Kidney (tissue), 13 donors: ENCODE measurements at regions not wholly inside any gene's neighbourhood (a gene's known extent, or its start where the extent isn't known, plus 50 kb on each side); places are given as distances from the start of the nearest gene placed in this dataset.
"Not testable (repeated sequence)": the region's sequence is repeated elsewhere in the genome, so short reads cannot be mapped to it uniquely, and the experiment has no call there.

ENCODE experiments used
- DNase-seq, 5 donors: peaks; one replicate each; pipeline ENCODE4 v3.0.0-alpha.2; 2013 to 2020
- FAIRE-seq: peaks from 2 replicates; lab custom pipeline; 2012; peaks lifted over from hg19 to GRCh38; lab: Jason Lieb, UNC
- H3K27ac ChIP-seq, 2 donors: one replicate each; pipeline ENCODE4 v1.7.0; 2013; ENCODE audit warnings: low read depth in 2 of 2, low read length in 2 of 2, inconsistent platforms in 1 of 2
- H3K27me3 ChIP-seq: one replicate; pipeline ENCODE4 v1.7.1; 2013; ENCODE audit warnings: low read length, inconsistent platforms; ENCODE audit not compliant: control insufficient read depth, insufficient read depth
- H3K36me3 ChIP-seq, 3 donors: one replicate each; pipeline versions ENCODE4 v1.7.0 to v1.7.1; 2013; ENCODE audit warnings: low read length in 3 of 3, control low read depth in 1 of 3, inconsistent platforms in 1 of 3; ENCODE audit not compliant: insufficient read depth in 3 of 3, control insufficient read depth in 2 of 3
- H3K4me1 ChIP-seq, 3 donors: one replicate each; pipeline versions ENCODE4 v1.7.0 to v1.7.1; 2013; ENCODE audit warnings: low read length in 3 of 3, inconsistent platforms in 1 of 3, low read depth in 1 of 3; ENCODE audit not compliant: control insufficient read depth in 2 of 3, insufficient read depth in 2 of 3
- H3K4me3 ChIP-seq, 3 donors: one replicate each; pipeline versions ENCODE4 v1.7.0 to v1.8.1; 2013; ENCODE audit warnings: low read length in 3 of 3, control low read depth in 1 of 3, inconsistent platforms in 1 of 3
- H3K9ac ChIP-seq, 3 donors: one replicate each; pipeline versions ENCODE4 v1.7.0 to v1.7.1; 2013; ENCODE audit warnings: low read length in 3 of 3, control low read depth in 1 of 3, inconsistent platforms in 1 of 3
- H3K9me3 ChIP-seq, 3 donors: one replicate each; pipeline versions ENCODE4 v1.7.0 to v1.7.1; 2013; ENCODE audit warnings: low read length in 3 of 3, control low read depth in 1 of 3, inconsistent platforms in 1 of 3; ENCODE audit not compliant: control insufficient read depth in 2 of 3, insufficient read depth in 1 of 3
- CTCF ChIP-seq: IDR thresholded peaks from 3 replicates; pipeline ENCODE4 v1.5.1; 2012; ENCODE audit warnings: mild to moderate bottlenecking, moderate library complexity, borderline replicate concordance; ENCODE audit not compliant: insufficient read depth; ENCODE audit errors: extremely low read depth
- intact Hi-C: fragments of 100-400 bp; cut with DNase I; formaldehyde crosslinking; loops from one replicate; pipeline ENCODE4 v1.11.1; 2022
- donor health status: control.
- donor health status: control.
- donor health status: control.
- donor health status: control.
- donor health status: control.
- donor health status: DM: yes; HTN: yes; CAD: no.
- donor health status: Normal renal cell carcinoma (clear cell type).

GRCh38 chr1:157352216-157352615, 200.1 kb downstream of the FCRL5 start:
- FAIRE-seq (no peak), DNase-seq (no peak)
- H3K36me3 ChIP-seq = no peaks in the 10 kb centered on the region
- intact Hi-C loops = no loop called here
- H3K4me1 ChIP-seq = no peaks in the 10 kb centered on the region
- no peak overlapping the region for H3K4me3 ChIP-seq
- H3K9ac ChIP-seq = no peak overlapping the region
- H3K27me3 ChIP-seq = no peaks in the 10 kb centered on the region
- no peak for TF ChIP-seq CTCF
- H3K9me3 ChIP-seq = no peaks in the 10 kb centered on the region
- no peak overlapping the region for H3K27ac ChIP-seq

GRCh38 chr1:157351800-157352199, 200.5 kb downstream of the FCRL5 start:
- DNase-seq, H3K4me3 ChIP-seq, H3K27ac ChIP-seq, FAIRE-seq, H3K4me1 ChIP-seq, H3K27me3 ChIP-seq, H3K9ac ChIP-seq, intact Hi-C loops, H3K9me3 ChIP-seq, H3K36me3 ChIP-seq: not testable (repeated sequence)

DNA sequence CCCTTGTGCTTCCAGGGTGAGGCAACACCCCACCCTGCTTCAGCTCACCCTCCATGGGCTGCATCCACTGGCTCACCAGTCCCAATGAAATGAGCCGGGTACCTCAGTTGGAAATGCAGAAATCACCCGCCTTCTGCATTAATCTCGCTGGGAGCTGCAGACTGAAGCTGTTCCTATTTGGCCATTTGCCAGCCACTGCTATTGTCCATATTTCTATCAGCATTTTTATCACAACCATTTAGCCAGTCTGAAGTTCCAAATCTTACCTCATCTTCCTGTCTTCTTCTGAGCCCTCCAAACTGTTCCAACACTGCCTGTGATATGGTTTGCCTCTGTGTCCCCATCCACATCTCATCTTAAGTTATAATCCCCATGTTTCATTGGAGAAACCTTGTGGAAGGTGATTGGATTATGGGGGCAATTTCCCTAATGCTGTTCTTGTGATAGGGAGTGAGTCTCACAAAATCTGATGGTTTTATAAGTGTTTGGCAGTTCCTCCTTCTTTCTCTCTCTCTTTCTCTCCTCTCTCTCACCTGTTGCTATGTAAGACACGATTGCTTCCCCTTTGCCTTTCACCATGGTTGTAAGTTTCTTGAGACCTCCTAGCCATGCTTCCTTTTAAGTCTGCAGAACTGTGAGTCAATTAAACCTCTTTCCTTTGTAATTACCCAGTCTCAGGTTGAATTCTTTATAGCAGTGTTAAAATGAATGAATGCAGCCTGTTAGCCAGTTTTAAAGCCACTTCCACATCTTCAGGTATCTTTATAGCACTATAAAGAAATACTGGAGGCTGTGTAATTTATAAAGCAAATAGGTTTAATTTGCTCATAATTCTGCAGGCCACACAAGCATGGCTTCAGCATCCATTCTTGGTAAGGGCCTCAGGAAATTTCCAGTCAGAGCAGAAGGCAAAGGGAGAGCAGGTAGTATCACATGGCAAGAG, 203.5 kb downstream of the FCRL5 start:
- TF ChIP-seq CTCF = no peak
- Histone ChIP-seq H3K4me1 (no peaks in the 10 kb centered on the region), H3K9me3 (no peaks in the 10 kb centered on the region), H3K9ac (no peak overlapping the region), H3K36me3 (no peaks in the 10 kb centered on the region), H3K4me3 (no peak overlapping the region), H3K27me3 (no peaks in the 10 kb centered on the region), H3K27ac (no peak overlapping the region)
- DNase-seq = no peak
- FAIRE-seq = no peak
- intact Hi-C loops = no loop called here

DNA sequence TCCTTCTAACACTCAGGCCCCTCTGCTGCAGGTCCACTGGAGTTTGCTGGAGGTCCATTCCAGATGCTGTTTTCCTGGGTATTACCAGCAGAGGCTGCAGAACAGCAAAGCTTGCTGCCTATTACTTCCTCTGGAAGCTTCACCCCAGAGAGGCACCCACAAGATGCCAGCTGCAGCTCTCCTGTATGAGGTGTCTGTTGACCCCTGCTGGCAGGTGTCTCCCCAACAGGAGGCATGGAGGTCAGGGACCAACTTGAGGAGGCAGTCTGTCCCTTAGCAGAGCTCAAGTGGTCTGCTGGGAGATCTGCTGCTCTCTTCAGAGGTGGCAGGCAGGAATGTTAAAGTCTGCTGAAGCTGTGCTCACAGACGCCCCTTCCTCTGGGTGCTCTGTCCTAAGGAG, 204.8 kb downstream of the FCRL5 start:
- TF ChIP-seq CTCF = no peak
- no peak for FAIRE-seq

DNA sequence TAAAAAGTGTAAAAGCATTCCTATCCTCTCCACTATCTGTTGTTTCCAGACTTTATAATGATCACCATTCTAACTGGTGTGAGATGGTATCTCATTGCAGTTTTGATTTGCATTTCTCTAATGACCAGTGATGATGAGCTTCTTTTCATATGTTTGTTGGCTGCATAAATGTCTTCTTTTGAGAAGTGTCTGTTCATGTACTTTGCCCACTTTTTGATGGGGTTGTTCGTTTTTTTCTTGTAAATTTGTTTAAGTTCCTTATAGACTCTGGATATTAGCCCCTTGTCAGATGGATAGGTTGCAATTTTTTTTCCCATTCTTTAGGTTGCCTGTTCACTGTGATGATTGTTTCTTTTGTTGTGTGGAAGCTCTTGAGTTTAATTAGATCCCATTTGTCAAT, 199.6 kb upstream of the ETV3 start:
- H3K27ac ChIP-seq, intact Hi-C loops, H3K9me3 ChIP-seq, DNase-seq, FAIRE-seq, H3K9ac ChIP-seq, H3K36me3 ChIP-seq, H3K4me1 ChIP-seq, H3K4me3 ChIP-seq, H3K27me3 ChIP-seq: not testable (repeated sequence)

More for the DNA sequence above, 204.8 kb downstream of the FCRL5 start:
- intact Hi-C loops = no loop called here
- Histone ChIP-seq H3K4me3 (no peak overlapping the region), H3K9me3 (no peaks in the 10 kb centered on the region), H3K27ac (no peak overlapping the region), H3K36me3 (no peaks in the 10 kb centered on the region), H3K4me1 (no peaks in the 10 kb centered on the region), H3K9ac (no peak overlapping the region), H3K27me3 (no peaks in the 10 kb centered on the region)
- DNase-seq = no peak
